HG03025 (cell line): ENCODE measurements at regions not wholly inside any gene's neighbourhood (a gene's known extent, or its start where the extent isn't known, plus 50 kb on each side); places are given as distances from the start of the nearest gene placed in this dataset.

Experiments used
- ATAC-seq: cut with Tn5 transposase; IDR thresholded peaks from one replicate; pipeline ENCODE4 v1.9.1; 2021; ENCODE audit warnings: mild to moderate bottlenecking, moderate library complexity; ENCODE audit not compliant: unreplicated experiment, low FRiP score

DNA sequence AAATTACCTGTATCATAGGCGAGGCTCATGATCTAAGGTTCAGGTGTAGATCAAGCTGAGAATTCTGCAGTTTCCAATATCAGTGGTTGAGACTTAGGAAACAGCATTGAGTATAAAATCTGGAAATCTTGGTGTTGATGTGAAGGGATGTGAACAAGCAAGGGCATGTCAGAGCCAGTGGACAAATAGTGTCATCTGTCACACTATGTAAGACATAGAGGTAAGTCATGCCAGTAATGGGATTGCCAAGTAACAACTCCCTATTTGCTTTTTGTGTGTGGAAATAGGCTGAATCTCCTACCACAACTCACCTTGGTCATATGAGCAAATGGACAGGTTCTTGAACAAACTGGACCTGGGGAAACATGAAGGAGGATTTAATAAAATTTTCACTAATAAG, 334.5 kb upstream of the EMCN start:
- no peak for ATAC-seq

DNA sequence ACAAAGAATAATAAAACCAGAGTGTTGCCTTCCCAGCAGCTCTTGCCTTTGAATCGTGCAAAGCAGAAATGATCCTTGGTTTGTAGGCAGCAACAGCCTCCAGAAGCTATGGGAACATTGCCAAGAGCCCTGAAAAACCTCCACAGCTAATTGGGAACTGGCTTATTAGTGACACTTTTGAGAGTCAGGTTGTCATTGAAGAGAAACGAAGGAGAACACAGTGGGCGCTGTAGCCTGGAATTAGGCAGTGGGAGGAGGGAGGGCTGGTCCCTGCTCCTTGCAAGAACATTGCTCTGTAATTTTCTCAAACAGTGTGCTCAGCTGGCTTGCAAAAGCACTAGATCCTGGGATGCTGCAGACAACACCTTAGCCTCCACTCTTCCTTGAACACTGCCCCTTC, 331.5 kb upstream of the EMCN start:
- no peak for ATAC-seq

DNA sequence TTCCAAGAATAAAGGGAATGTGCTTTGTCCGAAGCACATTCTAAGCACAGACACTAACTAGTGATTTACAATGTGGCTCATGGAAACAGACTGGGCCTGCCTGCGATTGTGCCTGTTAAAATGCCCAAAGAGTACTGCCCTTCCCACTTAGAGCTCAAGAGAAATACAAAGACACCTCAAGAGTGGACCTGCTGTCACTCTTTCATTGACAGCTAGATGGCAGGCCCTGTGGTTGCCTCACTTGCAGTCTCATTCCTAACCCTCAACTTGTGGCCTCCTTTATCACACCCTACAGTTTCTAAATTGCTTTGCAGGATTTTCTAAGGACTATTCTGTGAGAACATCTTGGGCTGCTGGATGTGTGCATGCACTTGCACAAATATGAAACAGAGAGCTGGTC, 331.0 kb upstream of the EMCN start:
- ATAC-seq: peak; percentile 63

DNA sequence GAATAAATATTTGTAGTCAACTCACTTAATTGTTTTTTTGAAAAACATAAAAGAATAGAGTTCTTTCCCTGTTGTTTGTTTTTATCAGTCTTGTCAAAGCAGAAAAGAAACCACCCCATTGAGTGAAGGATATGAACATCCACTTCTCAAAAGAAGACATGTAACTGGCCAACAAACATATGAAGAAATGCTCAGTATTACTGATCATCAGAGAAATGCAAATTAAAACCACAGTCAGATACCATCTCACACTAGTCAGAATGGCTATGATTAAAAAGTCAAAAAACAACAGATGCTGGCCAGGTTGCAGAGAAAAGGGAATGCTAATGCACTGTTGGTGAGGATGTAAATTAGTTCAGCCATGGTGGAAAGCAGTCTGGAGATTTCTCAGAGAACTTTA, 326.1 kb upstream of the EMCN start:
- no peak for ATAC-seq

DNA sequence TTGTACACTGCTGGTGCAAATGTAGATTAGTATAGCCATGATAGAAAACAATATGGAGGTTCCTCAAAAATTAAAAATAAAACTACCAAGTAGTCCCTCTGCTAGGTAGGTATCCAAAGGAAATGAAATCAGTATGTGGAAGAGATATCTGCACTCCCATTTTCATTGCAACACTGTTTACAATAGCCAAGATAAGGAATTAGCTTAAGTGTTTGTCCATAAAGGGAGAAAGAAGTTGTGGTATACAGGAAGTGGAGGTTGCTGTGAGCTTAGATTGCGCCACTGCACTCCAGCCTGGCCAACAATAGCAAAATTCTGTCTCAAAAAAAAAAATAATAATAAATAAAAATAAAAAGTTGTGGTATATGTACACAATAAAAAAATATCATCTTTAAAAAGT, 325.0 kb upstream of the EMCN start:
- ATAC-seq: no peak

DNA sequence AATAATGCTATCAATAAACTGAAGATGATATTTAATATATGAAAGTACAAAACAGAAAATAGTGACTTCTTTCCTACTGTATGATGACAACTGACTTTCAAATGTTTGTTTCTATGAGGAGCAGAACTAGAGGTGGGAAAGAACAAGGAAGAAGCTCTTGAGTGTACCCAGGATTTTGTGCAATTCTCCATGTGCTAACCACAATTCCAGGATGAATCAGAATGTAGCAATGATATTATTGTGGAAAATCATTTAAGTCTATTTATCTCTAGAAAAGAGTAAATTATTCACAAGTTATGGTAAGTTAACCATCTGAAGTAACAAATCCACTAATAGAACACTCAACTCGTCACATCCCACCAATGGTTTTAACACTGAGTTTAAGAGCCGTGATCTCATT, 324.1 kb upstream of the EMCN start:
- no peak for ATAC-seq

DNA sequence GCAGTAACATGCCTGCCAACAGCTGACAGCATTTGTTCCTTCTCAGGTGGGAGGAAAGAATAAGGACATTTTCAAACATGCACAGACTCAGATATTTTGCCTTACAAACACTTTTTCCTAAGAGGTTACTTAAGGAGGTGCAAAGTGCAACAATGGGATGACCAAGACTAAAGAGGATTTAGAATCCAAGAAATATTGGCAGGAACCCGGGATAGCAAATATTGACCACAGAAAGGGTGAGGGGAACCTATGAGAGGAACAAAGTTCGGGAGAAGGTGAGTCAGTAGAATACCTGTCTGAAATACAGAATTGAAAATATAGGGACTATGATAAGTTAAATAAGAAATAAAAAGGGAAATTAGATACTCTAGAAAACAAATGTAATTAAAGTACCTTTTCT, 321.9 kb upstream of the EMCN start:
- ATAC-seq: no peak

DNA sequence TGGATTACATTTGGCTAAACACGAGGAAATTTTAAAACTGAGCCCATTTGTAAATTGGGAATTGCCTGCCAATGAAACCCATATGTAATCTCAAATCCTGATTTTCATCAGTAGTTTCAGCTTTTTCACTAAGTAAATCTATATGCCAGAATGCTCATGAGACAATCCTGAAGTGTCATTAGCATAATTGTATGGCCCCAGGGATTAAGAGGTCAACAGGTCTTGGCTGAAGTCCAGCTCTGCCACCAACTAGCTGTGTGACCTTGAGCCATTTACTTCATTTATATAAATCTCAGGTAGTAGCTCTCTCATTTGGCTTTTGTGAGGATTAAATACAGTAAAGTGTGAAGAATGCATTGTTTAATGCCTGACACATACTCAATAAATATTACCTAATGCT, 320.5 kb upstream of the EMCN start:
- no peak for ATAC-seq

DNA sequence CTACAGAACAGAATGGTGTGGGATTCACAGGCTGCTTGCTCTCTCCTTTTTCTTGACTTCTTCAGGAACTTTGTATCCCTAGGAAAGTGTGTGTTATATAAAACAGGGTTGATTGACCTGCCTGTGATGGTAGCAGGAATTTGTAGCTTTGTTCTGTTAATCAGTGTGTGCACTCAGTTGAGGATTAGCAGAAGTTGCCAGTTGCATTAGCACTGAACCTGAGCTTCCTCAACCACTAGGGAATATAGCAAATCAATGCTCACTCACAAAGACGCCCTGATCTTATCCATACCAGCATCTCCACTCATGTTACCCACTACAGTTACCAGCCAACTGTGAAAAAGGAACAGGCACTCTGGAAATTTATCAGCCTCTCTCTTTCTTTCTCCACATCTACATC, 319.1 kb upstream of the EMCN start:
- no peak for ATAC-seq

DNA sequence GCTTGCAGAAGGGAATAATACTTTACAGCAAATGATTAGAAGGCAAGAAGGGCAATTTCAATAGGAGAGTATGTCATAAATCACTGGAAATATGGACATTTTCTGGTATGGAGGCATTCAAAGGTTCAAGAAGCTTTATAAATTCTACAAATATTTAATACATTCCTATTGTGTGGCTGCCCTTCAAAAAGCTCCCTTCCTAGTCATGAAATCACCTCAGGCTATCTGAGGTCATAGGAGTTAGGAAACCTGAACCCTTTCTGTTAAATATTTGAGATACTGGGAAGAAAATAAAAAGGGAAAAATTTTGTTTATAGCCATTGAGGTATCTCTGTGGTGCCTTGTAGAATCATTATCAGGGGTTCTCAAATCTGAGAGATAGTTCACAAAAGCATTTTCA, 316.8 kb upstream of the EMCN start:
- ATAC-seq: no peak

DNA sequence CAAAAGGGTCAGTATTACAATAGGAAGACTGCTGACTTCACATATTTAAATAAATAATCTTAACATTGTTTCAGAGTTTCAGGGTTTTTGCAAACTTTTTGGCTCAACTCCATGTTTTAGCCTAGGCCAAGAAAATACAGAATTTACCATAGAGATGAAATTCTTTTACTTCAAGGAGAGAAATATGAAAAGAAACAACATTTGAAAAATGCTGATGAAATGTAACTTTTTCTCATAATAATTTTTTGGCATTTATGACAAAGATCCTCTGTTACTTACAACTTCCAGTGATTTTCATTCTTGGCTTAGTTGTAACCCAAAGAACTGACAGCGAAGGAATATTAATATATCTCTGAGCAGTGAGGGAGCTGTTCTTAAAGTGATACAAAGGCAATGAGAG, 316.1 kb upstream of the EMCN start:
- ATAC-seq: no peak

DNA sequence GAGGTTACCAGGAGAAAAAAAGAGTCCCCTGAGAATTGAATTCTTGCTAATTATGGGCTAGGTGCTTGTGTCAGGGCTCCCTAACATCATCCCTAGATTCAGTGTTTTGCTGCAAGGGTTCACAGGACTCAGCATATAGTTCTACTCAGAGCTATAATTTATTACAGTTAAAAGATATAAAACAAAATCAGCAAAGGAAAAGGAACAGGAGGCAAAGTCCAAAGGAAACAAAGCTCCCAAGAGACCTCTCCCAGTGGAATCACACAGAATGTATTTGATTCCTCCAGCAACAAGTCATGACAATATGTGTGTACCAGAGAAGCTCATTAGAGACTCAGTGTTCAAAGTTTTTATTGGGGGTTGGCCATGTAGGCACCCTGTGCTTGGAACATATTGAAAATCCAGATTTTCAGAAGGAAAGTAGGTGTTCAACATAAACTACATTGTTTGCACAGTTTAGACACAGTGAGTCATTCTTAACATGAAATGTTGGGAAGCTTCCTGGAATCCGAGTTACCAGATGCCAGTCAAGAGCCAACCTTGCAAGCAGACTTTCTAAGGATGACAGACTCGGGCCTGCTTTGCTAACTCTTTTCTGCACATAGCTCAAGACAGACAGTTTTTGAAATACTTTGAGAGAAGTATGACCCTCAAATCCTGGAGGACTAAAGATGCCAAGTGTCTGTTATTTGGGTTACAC, 311.3 kb upstream of the EMCN start:
- no peak for ATAC-seq

DNA sequence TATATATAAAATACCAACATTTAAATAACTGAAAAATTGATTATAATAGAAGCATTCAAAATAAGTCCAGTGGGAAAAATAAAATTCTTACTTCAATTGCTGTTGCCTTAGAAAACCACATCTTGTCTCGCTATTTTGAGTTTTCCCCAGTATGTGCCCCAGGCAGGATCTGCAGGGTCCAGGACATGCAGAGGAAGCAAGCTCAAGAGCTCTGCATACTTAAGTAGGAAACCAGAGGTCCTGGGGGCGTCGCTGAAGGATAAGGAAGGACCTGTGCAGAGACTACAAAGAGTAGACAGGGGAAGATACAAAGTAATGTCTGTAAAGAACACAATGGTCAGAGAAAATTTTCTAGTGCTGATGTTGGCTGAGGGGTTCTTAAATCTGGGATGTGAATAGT, 310.5 kb upstream of the EMCN start:
- no peak for ATAC-seq

DNA sequence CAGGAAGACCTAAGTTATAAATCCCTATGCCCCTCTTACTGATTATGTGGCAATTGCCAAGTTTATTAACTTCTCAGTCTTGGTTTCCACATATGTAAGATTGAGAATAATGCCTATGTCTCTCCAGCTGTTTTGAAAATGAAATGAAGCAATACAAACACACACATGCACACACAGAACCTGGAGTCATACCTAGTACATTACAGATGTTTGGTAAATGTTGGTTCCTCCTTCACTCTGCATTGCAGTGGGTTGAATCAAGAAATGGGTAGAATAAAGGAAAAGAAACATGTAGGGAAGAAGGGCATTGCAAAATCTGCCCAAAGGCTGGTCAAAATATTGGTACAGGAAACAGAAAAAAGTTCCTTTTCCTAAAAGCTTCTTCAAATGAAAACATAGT, 309.9 kb upstream of the EMCN start:
- ATAC-seq: no peak

DNA sequence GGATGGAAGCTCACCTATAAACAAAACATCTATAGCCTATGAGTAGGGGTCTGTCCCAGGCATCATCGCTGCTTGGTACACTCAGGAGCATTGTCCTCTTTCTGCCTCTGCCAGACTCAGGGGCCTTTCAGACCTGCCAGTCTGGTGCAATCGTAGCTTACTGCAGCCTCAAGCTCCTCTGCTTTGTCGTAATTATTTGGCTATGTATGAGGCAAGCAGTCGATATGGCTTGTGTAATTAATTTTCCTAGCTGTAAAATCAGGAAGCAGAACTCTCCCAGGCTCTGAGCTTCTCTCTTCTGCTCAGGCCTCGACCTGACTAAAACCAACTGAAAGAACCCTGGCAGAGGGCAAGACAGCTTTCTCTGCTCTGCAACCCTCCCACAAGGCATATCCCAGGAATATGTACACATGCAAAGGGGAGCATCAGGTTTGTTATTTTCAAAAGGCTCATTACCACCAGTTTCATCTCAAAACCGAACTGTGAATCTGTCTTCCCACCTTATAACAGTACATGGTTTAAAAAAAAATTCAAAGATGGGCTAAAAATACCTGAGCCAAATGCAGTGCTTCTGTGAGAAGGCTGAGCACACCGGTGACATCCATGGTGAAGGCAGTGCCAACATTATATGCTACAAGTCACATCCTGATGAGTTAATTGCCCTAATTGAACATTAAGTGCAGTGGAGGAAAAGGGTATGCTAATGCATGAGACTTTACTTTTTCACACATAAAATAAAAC, 309.2 kb upstream of the EMCN start:
- ATAC-seq: no peak

DNA sequence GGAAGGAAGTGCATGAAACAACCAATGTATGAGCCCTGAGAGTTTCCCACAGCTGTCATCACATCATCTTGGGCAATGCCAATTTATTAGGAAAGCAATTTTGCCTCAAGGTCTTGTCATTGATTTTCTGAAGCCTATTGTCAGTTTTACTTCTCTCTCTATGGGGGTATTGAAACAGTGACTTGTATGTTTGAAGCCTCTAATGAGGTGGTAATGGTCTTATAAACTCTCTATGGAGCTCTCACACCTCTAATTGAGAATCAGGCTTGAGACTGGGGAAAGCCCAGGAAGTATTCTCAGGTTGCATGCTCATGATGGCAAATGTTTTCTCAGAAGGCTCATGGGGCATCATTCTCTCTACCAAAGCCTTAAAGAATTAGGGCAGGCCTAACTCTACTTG, 308.2 kb upstream of the EMCN start:
- no peak for ATAC-seq

DNA sequence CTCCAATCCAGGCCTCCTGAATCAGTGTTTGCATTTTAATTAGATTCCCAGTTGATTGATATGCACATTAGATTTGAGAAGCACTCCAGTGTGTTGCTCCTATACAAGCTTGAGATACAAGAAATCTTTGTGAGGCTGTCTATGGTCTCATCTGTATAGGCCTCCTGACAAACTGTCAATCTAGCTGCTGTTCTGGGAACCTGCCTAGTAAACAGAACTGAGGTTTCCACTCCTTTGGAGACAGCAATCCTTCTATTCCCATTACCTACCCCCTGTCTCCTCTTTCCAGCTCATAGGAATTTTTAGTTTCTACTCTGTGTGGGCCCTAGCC, 306.1 kb upstream of the EMCN start:
- ATAC-seq: peak; percentile 4

DNA sequence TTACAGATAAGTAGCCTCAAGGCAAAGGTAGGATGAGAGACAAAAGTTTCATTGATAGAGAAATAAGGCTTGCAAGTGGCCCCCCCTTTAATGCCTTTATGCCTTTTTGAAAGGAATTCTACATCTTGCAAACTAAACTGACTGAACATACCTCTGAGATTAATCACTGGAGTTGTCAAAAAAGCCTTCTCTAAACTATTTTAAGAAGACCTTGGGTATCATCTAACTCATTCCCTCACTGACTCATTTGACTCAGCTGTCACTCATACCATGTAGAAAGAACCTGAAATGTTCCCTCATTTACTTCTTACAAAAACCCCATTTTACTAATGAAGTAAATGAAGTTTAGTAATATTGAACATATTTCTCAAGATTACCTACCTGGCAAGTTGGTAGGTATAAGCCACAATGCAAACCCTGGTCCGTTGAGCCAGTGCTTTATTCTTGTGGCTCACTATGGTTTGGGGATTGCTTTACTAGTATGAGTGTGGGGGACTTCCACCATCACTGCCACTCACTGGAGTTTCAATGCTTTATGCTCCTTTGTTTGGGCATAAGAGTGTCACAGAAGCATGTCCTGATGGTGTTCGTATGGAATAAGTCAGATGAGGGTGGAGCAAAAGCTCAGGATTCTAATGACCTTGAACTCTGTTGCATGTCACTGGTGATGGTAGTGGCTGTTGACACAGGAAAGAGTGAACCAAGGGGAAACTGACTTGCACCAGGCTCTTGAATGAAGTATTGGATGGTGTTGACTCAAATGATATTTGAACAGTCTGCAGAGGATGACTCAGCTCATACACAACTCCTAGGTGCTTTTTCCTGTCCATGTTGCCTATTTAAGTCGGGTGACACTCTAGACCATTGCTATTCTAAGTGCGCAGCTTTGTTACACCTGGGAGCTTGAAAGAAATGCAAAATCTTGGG, 305.5 kb upstream of the EMCN start:
- peak; percentile 77 for ATAC-seq

DNA sequence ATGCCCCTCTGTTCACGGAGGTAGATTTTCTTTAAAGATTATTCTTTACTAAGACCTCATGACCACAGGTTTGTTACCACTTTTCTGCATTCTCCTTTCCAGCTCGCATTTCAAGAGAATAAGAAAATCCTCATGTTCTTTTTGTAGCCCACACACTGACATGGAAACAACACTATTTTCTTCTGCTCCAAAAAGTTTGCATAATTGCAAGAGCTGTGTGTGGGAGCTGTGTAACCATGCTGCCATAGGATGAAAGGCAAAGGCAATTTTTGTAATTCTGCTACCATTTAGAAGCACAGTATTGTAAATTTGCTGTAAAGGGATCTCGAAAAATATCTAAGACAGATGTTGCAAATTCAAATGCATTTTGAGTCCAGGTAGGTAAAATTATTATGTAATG, 302.4 kb upstream of the EMCN start:
- ATAC-seq: no peak

DNA sequence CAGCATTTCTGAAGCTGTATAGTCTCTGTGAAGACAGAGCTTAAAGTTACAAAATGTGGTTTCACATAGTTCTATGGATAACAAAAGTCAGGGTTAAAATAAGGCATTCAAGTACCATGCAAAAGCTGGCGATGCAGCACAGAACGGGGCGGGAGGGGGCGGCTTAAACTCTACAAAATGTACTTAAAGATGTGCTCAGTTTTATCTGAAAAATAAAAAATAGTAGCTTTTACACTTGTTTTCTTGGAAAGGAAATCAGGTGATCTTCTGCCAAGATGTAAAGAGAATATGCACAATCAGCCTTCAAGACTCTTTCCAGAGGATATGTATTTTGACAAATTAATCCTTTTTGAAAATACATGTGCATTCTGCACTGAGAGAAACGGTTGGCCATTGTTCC, 301.7 kb upstream of the EMCN start:
- no peak for ATAC-seq

DNA sequence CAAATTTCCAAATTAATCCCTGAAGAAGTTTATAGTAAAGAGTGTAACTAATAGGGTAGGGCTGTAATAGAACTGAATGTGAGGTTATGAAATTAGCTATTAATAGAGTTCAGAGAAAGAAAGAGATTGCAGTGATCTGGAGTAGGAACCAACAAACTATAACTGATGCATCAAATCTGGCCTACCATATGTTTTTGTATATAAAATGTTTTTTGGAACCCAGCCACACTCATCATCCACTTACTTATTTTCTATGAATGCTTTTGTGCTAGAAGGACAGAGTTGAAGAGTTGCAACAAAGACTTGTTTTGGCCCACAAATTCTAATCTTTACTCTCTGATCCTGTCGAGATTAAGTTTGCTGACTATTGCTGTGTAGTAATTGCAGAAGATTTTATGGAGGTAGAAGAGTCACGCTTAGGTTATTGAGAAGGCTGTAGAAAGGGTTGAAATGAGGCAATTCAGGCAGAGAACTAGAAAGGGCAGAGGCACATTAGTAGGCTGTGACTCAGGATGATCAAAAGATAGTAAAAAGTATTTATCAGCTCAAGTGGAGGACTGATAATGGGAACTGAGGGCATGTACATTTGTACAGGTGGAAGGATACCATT, 298.7 kb upstream of the EMCN start:
- no peak for ATAC-seq
